Common myeloid progenitor, CD34-positive (primary cell): ENCODE measurements at regions not wholly inside any gene's neighbourhood (a gene's known extent, or its start where the extent isn't known, plus 50 kb on each side); places are given as distances from the start of the nearest gene placed in this dataset.

Experiments used
- CTCF ChIA-PET: fragments of 350-600 bp; sonication (Branson Sonifier 250); formaldehyde crosslinking; loops from one replicate; lab custom pipeline; 2021; ENCODE audit warnings: antibody characterized with exemption; lab: Charles Lee
- POLR2A ChIA-PET: fragments of 350-600 bp; sonication (Branson Sonifier 250); formaldehyde crosslinking; loops from one replicate; lab custom pipeline; 2021; ENCODE audit warnings: antibody characterized with exemption; lab: Charles Lee
- DNase-seq, 3 donors: peaks; one replicate each; pipeline versions ENCODE4 v3.0.0 to v3.0.0-alpha.2; 2013
- H3K27ac ChIP-seq, 2 experiments: 1 replicate in 1 of 2; 2 replicates in 1 of 2; pipeline ENCODE4 v1.7.0; 2013; ENCODE audit warnings: inconsistent platforms in 2 of 2, low read length in 2 of 2, mild to moderate bottlenecking in 2 of 2, low read depth in 1 of 2, moderate library complexity in 1 of 2; ENCODE audit not compliant: severe bottlenecking in 2 of 2, insufficient read depth in 1 of 2, poor library complexity in 1 of 2
- H3K27me3 ChIP-seq, 5 experiments: replicated peaks in 2 of 5; 1 replicate in 3 of 5; 2 replicates in 2 of 5; pipeline versions ENCODE4 v1.6.1 to v1.7.0; 2013; ENCODE audit warnings: low read length in 4 of 5, mild to moderate bottlenecking in 2 of 5, moderate library complexity in 2 of 5, inconsistent platforms in 1 of 5; ENCODE audit not compliant: insufficient read depth in 5 of 5, control insufficient read depth in 4 of 5
- H3K36me3 ChIP-seq, 4 experiments: 1 replicate in 2 of 4; 2 replicates in 2 of 4; pipeline versions ENCODE4 v1.6.1 to v1.7.0; 2013; ENCODE audit warnings: low read length in 3 of 4, control low read depth in 1 of 4, mild to moderate bottlenecking in 1 of 4; ENCODE audit not compliant: control insufficient read depth in 4 of 4, insufficient read depth in 4 of 4
- H3K4me1 ChIP-seq, 4 experiments: 1 replicate in 3 of 4; 2 replicates in 1 of 4; pipeline versions ENCODE4 v1.6.1 to v1.7.1; 2013; ENCODE audit warnings: low read length in 3 of 4, mild to moderate bottlenecking in 3 of 4, control low read depth in 1 of 4, inconsistent platforms in 1 of 4, moderate library complexity in 1 of 4; ENCODE audit not compliant: control insufficient read depth in 4 of 4, insufficient read depth in 4 of 4; ENCODE audit errors: control extremely low read depth in 1 of 4
- H3K4me3 ChIP-seq, 7 experiments: 1 replicate in 4 of 7; 2 replicates in 3 of 7; pipeline versions ENCODE4 v1.5.1 to v1.7.0; 2013; ENCODE audit warnings: mild to moderate bottlenecking in 7 of 7, low read length in 6 of 7, moderate library complexity in 6 of 7, inconsistent platforms in 2 of 7, low read depth in 2 of 7, control low read depth in 1 of 7; ENCODE audit not compliant: insufficient read depth in 4 of 7, control insufficient read depth in 1 of 7; ENCODE audit errors: extremely low read depth in 1 of 7
- H3K9me3 ChIP-seq, 5 experiments: 1 replicate in 4 of 5; 2 replicates in 1 of 5; pipeline versions ENCODE4 v1.6.1 to v1.7.1; 2013; ENCODE audit warnings: low read length in 4 of 5, mild to moderate bottlenecking in 2 of 5, inconsistent platforms in 1 of 5, low read depth in 1 of 5, moderate library complexity in 1 of 5; ENCODE audit not compliant: control insufficient read depth in 4 of 5, insufficient read depth in 2 of 5; ENCODE audit errors: control extremely low read depth in 1 of 5
- WGBS: methylation state at CpG from one replicate; pipeline ENCODE4 v1.1.5; 2013; ENCODE audit not compliant: insufficient coverage; 5-methylcytosine and 5-hydroxymethylcytosine counted together

GRCh38 chr14:41362139-41362538 lies 244.5 kb upstream of the LRFN5 start:
- DNase-seq = no peak
- Histone ChIP-seq H3K4me3 (no peak overlapping the region), H3K4me1 (no peaks in the 10 kb centered on the region), H3K27ac (no peak overlapping the region), H3K9me3 (no peaks in the 10 kb centered on the region), H3K27me3 (no peaks in the 10 kb centered on the region), H3K36me3 (no peaks in the 10 kb centered on the region)
- ChIA-PET POLR2A (no interaction called here), CTCF (no interaction called here)
- no CpG with 5 or more reads among the region's 3 CpGs for WGBS

DNA sequence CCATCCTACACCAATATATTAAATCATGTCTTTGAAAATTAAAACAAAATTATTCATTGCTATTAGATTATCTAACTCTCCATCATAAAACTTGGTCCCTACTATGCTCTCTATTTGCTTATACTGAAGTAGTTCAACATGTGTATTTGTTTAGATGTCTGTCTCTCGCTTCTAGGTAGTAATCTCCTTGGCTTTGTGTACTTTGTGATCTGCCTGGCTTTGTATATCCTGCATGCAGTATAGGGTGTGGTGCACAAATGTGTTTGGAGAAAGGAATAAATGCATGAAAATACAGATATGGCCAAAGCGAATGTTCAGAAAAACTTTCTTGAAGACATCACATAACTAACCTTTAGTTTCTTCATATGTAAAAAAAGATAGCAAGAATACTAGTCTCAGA lies 246.6 kb upstream of the LRFN5 start:
- no peaks in the 10 kb centered on the region for H3K27me3 ChIP-seq
- POLR2A ChIA-PET = no interaction called here
- no peak overlapping the region for H3K4me3 ChIP-seq
- CTCF ChIA-PET = no interaction called here
- no peak overlapping the region for H3K27ac ChIP-seq
- WGBS = no CpG with 5 or more reads among the region's 2 CpGs
- no peaks in the 10 kb centered on the region for H3K36me3 ChIP-seq
- no peak for DNase-seq
- no peaks in the 10 kb centered on the region for H3K4me1 ChIP-seq
- H3K9me3 ChIP-seq = no peaks in the 10 kb centered on the region

DNA sequence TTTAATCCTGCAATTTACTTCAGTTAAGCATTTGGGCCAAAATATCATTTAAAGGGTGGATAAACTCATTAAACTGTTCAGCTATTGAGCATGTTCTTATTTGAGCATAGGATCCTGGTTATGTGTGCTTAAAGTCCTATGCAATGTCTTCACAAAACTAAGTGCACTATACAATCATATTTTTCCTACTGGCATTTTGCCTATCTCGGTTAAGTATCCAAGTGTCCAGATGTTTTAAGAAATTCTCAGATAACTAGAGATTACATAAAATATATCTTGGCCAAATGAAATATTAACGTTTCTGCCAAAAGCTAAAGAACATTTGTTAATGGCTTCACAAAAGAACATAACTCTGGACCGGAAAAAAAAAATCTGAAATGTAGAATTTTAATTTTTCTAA lies 250.8 kb upstream of the LRFN5 start:
- no peaks in the 10 kb centered on the region for H3K27me3 ChIP-seq
- no CpG with 5 or more reads among the region's 3 CpGs for WGBS
- no peaks in the 10 kb centered on the region for H3K36me3 ChIP-seq
- POLR2A ChIA-PET = no interaction called here
- H3K4me1 ChIP-seq = no peaks in the 10 kb centered on the region
- no peak overlapping the region for H3K27ac ChIP-seq
- no peak overlapping the region for H3K4me3 ChIP-seq
- no peak for DNase-seq
- CTCF ChIA-PET = no interaction called here
- no peaks in the 10 kb centered on the region for H3K9me3 ChIP-seq

DNA sequence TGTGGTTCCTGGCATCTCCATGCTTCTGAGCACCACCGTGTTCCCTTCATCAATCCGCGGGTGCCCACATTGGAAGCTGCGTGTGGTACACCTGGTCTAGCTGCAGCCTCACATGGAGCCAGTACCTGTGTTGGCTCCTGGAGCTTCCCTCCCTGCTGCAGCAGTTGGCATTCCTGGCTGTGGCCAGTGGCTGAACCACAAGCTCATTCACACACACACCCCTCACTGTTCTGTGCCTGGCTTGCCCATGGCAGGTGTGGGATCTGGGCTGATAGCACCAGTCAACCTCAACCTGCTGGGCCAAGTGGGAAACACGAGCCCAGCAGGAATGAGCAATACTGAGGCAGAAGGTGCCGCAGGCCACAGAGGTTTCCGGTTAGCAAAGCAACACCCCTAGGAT lies 256.2 kb upstream of the LRFN5 start:
- ChIA-PET POLR2A (no interaction called here), CTCF (no interaction called here)
- no peak overlapping the region for H3K27ac ChIP-seq
- no peaks in the 10 kb centered on the region for H3K36me3 ChIP-seq
- no peak for DNase-seq
- no peaks in the 10 kb centered on the region for H3K9me3 ChIP-seq
- H3K4me3 ChIP-seq = no peak overlapping the region
- no peaks in the 10 kb centered on the region for H3K27me3 ChIP-seq
- H3K4me1 ChIP-seq = no peaks in the 10 kb centered on the region
- 98% methylated on average over 4 of the region's 7 CpGs for WGBS

GRCh38 chr14:41349289-41349910 lies 257.3 kb upstream of the LRFN5 start:
- Histone ChIP-seq H3K36me3 (no peaks in the 10 kb centered on the region), H3K4me3 (no peak overlapping the region), H3K4me1 (no peaks in the 10 kb centered on the region), H3K9me3 (no peaks in the 10 kb centered on the region), H3K27ac (no peak overlapping the region), H3K27me3 (no peaks in the 10 kb centered on the region)
- ChIA-PET CTCF (no interaction called here), POLR2A (no interaction called here)
- no peak for DNase-seq
- WGBS = 91% methylated on average over 8 of the region's 8 CpGs

- WGBS = no CpG with 5 or more reads among the region's 4 CpGs
- ChIA-PET POLR2A (no interaction called here), CTCF (no interaction called here)
These were observed 262.8 kb upstream of the LRFN5 start for GRCh38 chr14:41343857-41344256.

GRCh38 chr14:41313196-41313595 lies 293.5 kb upstream of the LRFN5 start:
- Histone ChIP-seq H3K4me3 (no peak overlapping the region), H3K4me1 (no peaks in the 10 kb centered on the region), H3K36me3 (no peaks in the 10 kb centered on the region), H3K9me3 (no peaks in the 10 kb centered on the region), H3K27ac (no peak overlapping the region), H3K27me3 (no peaks in the 10 kb centered on the region)
- POLR2A ChIA-PET = no interaction called here
- CTCF ChIA-PET = no interaction called here
- no CpG with 5 or more reads among the region's 1 CpG for WGBS
- DNase-seq = no peak

More at GRCh38 chr14:41343857-41344256, 262.8 kb upstream of the LRFN5 start:
- DNase-seq = no peak
- H3K4me3 ChIP-seq = no peak overlapping the region
- no peaks in the 10 kb centered on the region for H3K4me1 ChIP-seq
- H3K27me3 ChIP-seq = no peaks in the 10 kb centered on the region
- no peaks in the 10 kb centered on the region for H3K9me3 ChIP-seq
- H3K27ac ChIP-seq = no peak overlapping the region
- H3K36me3 ChIP-seq = no peaks in the 10 kb centered on the region
